Transverse colon (tissue), 4 donors: ENCODE measurements at regions not wholly inside any gene's neighbourhood (a gene's known extent, or its start where the extent isn't known, plus 50 kb on each side); places are given as distances from the start of the nearest gene placed in this dataset.

Experiments
- DNase-seq: peaks from one replicate; pipeline ENCODE4 v3.0.0-alpha.2; 2019
- H3K27ac ChIP-seq, 4 donors: fragments of 200-600 bp; sonication (generic); 2 replicates each; pipeline ENCODE4 v1.5.1; 2016 to 2018; ENCODE audit warnings: inconsistent platforms in 4 of 4
- H3K27me3 ChIP-seq: fragments of 200-600 bp; sonication (generic); 2 replicates; pipeline ENCODE4 v1.5.1; 2017; ENCODE audit warnings: inconsistent platforms
- H3K36me3 ChIP-seq, 4 donors: fragments of 200-600 bp; sonication (generic); 2 replicates each; pipeline ENCODE4 v1.5.1; 2017 to 2019; ENCODE audit warnings: inconsistent platforms in 4 of 4
- H3K4me1 ChIP-seq, 4 donors: fragments of 200-600 bp; sonication (generic); 2 replicates each; pipeline ENCODE4 v1.5.1; 2017 to 2020; ENCODE audit warnings: inconsistent platforms in 4 of 4
- H3K4me3 ChIP-seq, 4 donors: fragments of 200-600 bp; sonication (generic); 1 replicate in 1 of 4; 2 replicates in 3 of 4; pipeline versions ENCODE4 v1.5.1 to v1.6.1; 2017 to 2019; ENCODE audit warnings: inconsistent platforms in 4 of 4
- H3K9me3 ChIP-seq, 2 donors: fragments of 200-600 bp; sonication (generic); 2 replicates each; pipeline ENCODE4 v1.5.1; 2017 to 2019; ENCODE audit warnings: inconsistent platforms in 2 of 2
- EP300 ChIP-seq: sonication (generic); formaldehyde crosslinking; IDR thresholded peaks from one replicate; pipeline ENCODE4 v1.6.1; 2017; ENCODE audit warnings: antibody characterized with exemption, low read depth
- POLR2A ChIP-seq: fragments of 450-650 bp; IDR thresholded peaks from one replicate; pipeline ENCODE4 v1.6.1; 2016; ENCODE audit warnings: antibody characterized with exemption, mild to moderate bottlenecking, moderate library complexity
- POLR2AphosphoS5 ChIP-seq, 3 donors: sonication (generic); formaldehyde crosslinking; IDR thresholded peaks; one replicate each; pipeline ENCODE4 v1.6.1; 2016; ENCODE audit warnings: antibody characterized with exemption in 3 of 3
- WGBS, 2 donors: methylation state at CpG; one replicate each; pipeline ENCODE4 v1.1.5; 2018; ENCODE audit warnings: low coverage in 1 of 2; 5-methylcytosine and 5-hydroxymethylcytosine counted together
- in situ Hi-C, 4 donors: fragments of 200-750 bp; cut with MboI; loops; one replicate each; pipeline versions ENCODE4 v1.15.0 to v1.15.1; 2017; ENCODE audit warnings: low sequenced_read_pairs in 3 of 4, low pct_ligation_motif_present in 1 of 4, low pct_unique_long_range_greater_than_20kb in 1 of 4
- intact Hi-C: fragments of 100-400 bp; cut with DNase I; formaldehyde crosslinking; loops from one replicate; pipeline ENCODE4 v1.15.1; 2023; ENCODE audit warnings: low total_unique reads
- TF ChIP-seq, protein P1 (sequence below), 5 experiments: fragments of 200-600 bp in 3 of 5; fragments of 450-650 bp in 2 of 5; sonication (generic) in 3 of 5; IDR thresholded peaks; 1 replicate in 2 of 5; 2 replicates in 3 of 5; pipeline ENCODE4 v1.5.1; 2016 to 2017; ENCODE audit warnings: antibody characterized with exemption in 5 of 5, inconsistent platforms in 3 of 5, mild to moderate bottlenecking in 2 of 5, moderate library complexity in 1 of 5

DNA sequence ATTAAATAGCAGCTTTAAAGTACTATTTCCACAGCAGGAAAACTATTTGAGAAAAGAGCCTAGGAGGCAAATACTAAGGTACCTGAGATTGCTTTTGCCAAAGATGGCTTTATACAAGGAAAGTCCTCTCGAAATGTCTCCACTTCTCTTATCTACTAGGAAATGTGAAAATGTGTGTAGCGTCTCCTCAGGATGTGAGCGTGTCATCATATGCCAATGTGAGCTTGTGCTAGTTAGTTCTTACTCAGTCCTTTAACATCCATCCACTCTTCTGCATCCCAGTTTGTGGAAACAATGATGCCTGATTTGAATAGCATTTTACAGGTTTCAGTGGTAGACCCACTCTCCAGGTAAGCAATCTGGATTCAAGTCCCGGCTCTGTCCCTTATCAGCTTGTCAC, 421.0 kb downstream of the DYNC2H1 start:
- in situ Hi-C loops, result no loop called here
- intact Hi-C loops, result no loop called here
- no peak for DNase-seq
- Histone ChIP-seq H3K27ac (no peak overlapping the region), H3K27me3 (no peaks in the 10 kb centered on the region), H3K9me3 (no peaks in the 10 kb centered on the region), H3K36me3 (no peaks in the 10 kb centered on the region), H3K4me3 (no peak overlapping the region), H3K4me1 (no peaks in the 10 kb centered on the region)
- WGBS, 2 donors, result 83 to 85% methylated on average over 4 of the region's 4 CpGs
- TF ChIP-seq EP300, result no peak
- no peak for TF ChIP-seq POLR2A

DNA sequence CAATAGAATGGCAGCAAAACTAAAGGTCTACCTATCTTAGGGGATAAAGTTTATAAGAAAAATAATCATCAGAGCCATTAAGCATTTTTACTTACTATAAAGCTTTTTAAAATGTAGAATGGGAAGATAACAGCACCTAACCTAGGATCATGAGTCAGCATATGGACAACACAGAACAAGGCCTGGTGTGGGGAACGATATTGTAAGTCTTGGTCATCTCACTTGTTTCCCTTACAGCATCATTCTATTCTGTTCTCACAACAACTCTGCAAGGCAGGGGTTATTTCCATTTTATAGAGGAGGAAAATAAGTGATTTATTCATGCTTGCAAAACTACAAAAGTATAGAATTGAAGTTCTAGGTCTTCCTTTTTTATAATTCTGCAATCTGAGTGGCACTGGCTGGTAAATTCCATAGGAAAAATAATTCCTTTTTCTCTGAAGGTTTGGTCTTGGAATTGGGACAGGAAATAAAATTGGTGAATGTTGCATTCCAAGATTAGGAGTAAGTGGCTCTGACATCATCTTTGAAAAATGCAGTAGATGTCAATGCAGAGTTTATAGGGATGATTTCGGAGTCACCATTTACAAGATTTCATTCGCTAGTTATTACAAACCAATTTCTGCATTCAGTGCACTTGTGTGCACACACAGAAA, 423.0 kb downstream of the DYNC2H1 start:
- Histone ChIP-seq H3K27ac (no peak overlapping the region), H3K36me3 (no peaks in the 10 kb centered on the region), H3K4me3 (no peak overlapping the region), H3K9me3 (no peaks in the 10 kb centered on the region), H3K27me3 (no peaks in the 10 kb centered on the region), H3K4me1 (no peaks in the 10 kb centered on the region)
- DNase-seq, result no peak
- in situ Hi-C loops (no loop called here), intact Hi-C loops (no loop called here)
- WGBS, 2 donors, result 77 to 84% methylated on average over 3 of the region's 3 CpGs
- TF ChIP-seq, protein P1, sequence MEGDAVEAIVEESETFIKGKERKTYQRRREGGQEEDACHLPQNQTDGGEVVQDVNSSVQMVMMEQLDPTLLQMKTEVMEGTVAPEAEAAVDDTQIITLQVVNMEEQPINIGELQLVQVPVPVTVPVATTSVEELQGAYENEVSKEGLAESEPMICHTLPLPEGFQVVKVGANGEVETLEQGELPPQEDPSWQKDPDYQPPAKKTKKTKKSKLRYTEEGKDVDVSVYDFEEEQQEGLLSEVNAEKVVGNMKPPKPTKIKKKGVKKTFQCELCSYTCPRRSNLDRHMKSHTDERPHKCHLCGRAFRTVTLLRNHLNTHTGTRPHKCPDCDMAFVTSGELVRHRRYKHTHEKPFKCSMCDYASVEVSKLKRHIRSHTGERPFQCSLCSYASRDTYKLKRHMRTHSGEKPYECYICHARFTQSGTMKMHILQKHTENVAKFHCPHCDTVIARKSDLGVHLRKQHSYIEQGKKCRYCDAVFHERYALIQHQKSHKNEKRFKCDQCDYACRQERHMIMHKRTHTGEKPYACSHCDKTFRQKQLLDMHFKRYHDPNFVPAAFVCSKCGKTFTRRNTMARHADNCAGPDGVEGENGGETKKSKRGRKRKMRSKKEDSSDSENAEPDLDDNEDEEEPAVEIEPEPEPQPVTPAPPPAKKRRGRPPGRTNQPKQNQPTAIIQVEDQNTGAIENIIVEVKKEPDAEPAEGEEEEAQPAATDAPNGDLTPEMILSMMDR (IDR thresholded peaks at IDR 0.05), result no peak
- TF ChIP-seq POLR2AphosphoS5 (IDR thresholded peaks at IDR 0.05) (no peak), POLR2A (no peak), EP300 (no peak)

DNA sequence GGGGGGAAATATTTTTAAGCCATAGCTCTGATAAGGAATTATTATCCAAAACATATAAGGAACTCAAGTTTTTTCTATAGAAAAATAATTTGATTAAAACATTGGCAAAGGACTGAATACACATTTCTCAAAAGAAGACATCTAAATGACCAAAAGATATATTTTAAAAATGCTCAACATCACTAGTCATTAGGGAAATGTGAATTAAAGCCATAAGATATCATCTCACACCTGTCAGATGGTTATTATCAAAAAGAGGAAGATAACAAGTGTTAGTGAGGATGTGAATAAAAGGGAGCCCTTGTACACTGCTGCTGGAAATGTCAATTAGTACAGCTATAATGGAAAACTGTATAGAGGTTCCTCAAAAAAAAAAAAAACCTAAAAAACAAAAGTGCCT, 425.0 kb downstream of the DYNC2H1 start:
- no peaks in the 10 kb centered on the region for H3K9me3 ChIP-seq
- intact Hi-C loops (no loop called here), in situ Hi-C loops (no loop called here)

DNA sequence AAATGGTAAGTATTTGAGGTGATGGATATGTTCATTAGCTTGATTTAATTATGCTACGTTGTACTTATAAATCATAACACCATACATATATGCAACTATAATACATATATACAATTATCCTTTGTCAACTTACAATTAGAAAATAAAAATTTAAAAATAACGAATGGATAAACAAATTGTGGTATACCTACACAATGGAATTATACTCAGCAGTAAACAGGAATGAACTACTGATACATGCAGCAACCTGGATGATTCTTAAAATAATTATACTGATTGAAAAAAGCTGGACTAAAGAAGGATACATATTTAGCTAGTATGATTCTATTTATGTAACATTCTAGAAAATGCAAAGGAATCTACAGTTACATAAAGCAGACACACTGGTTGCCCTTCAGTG, 425.7 kb downstream of the DYNC2H1 start:
- H3K9me3 ChIP-seq, result no peaks in the 10 kb centered on the region
- no peak for DNase-seq
- H3K4me3 ChIP-seq, result no peak overlapping the region
- no peaks in the 10 kb centered on the region for H3K27me3 ChIP-seq
- TF ChIP-seq EP300 (no peak), POLR2AphosphoS5 (IDR thresholded peaks at IDR 0.05) (no peak), POLR2A (no peak)
- TF ChIP-seq, protein P1 (IDR thresholded peaks at IDR 0.05), result no peak
- H3K27ac ChIP-seq, result no peak overlapping the region
- 78 to 79% methylated on average over 2 of the region's 2 CpGs for WGBS, 2 donors
- H3K4me1 ChIP-seq, result no peaks in the 10 kb centered on the region
- intact Hi-C loops (no loop called here), in situ Hi-C loops (no loop called here)
- H3K36me3 ChIP-seq, result no peaks in the 10 kb centered on the region

More for the DNA sequence above, 425.0 kb downstream of the DYNC2H1 start:
- H3K4me3 ChIP-seq, result no peak overlapping the region
- DNase-seq, result no peak
- H3K36me3 ChIP-seq, result no peaks in the 10 kb centered on the region
- H3K27ac ChIP-seq, result no peak overlapping the region
- no peaks in the 10 kb centered on the region for H3K4me1 ChIP-seq
- no peak for TF ChIP-seq POLR2AphosphoS5 (IDR thresholded peaks at IDR 0.05)
- TF ChIP-seq, protein P1 (IDR thresholded peaks at IDR 0.05), result no peak
- TF ChIP-seq POLR2A, result no peak
- no peak for TF ChIP-seq EP300
- no peaks in the 10 kb centered on the region for H3K27me3 ChIP-seq

DNA sequence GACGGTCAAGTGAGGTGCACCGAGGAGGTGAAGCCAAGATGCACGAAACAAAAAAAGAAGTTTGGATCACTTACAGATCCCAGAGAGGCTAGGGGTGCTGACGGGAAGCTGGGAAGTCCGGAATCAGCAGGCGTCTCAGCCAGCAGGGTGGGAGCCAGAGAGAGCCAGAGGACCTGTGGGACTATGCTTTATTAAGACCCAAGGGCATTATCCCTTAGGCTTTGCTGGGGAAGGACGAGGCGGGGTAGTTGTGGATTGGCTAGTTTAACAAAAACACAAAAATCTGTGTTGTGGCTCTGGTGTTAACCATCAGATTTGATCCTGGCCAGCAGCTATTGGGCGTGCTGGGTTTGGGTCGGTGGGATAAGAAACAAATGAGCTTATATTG, 427.1 kb downstream of the DYNC2H1 start:
- H3K9me3 ChIP-seq, result no peaks in the 10 kb centered on the region
- H3K27me3 ChIP-seq, result no peaks in the 10 kb centered on the region
- in situ Hi-C loops, result no loop called here
- no peak overlapping the region for H3K4me3 ChIP-seq
- no peaks in the 10 kb centered on the region for H3K36me3 ChIP-seq
- DNase-seq, result no peak
- H3K27ac ChIP-seq, result no peak overlapping the region
- no peak for TF ChIP-seq POLR2A
- TF ChIP-seq EP300, result no peak
- TF ChIP-seq, protein P1 (IDR thresholded peaks at IDR 0.05), result no peak
- no peak for TF ChIP-seq POLR2AphosphoS5 (IDR thresholded peaks at IDR 0.05)
- no peaks in the 10 kb centered on the region for H3K4me1 ChIP-seq
- intact Hi-C loops, result no loop called here
- whole genome bisulfite sequencing, 2 donors, result 86 to 89% methylated on average over 8 to 10 of the region's 10 CpGs
